Breast epithelium (tissue), 3 donors: ENCODE measurements at regions not wholly inside any gene's neighbourhood (a gene's known extent, or its start where the extent isn't known, plus 50 kb on each side); places are given as distances from the start of the nearest gene placed in this dataset.
"Not testable (repeated sequence)": the region's sequence is repeated elsewhere in the genome, so short reads cannot be mapped to it uniquely, and the experiment has no call there.

Source experiments
- CTCF ChIP-seq, 3 donors: fragments of 450-650 bp; IDR thresholded peaks; one replicate each; pipeline ENCODE4 v1.5.1; 2016 to 2017; ENCODE audit warnings: antibody characterized with exemption in 3 of 3, mild to moderate bottlenecking in 3 of 3, moderate library complexity in 3 of 3
- POLR2AphosphoS5 ChIP-seq, 3 donors: sonication (generic); formaldehyde crosslinking; IDR thresholded peaks; one replicate each; pipeline ENCODE4 v1.6.1; 2017; ENCODE audit warnings: antibody characterized with exemption in 3 of 3

DNA sequence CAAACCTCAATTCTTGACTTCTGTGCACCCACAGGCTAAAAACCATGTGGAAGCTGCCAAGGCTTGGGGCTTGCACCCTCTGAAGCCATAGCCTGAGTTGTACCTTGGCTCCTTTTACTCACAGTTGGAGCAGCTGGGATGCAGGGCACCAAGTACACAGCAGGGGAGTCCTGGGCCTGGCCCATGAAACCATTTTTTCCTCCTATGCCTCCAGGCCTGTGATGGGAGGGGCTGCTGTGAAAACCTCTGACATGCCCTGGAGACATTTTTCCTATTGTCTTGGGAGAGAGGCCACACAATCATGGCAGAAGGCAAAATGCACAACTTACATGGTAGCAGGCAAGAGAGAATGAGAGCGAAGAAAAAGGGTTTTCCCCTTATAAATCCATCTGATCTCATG lies 568.6 kb downstream of the SMARCA1 start:
- TF ChIP-seq CTCF, POLR2AphosphoS5 (IDR thresholded peaks at IDR 0.05): not testable (repeated sequence)
